ENCODE measurements at regions not wholly inside any gene's neighbourhood (a gene's known extent, or its start where the extent isn't known, plus 50 kb on each side); places are given as distances from the start of the nearest gene placed in this dataset.

- no peak overlapping the region for H3K9ac ChIP-seq
- H3K4me3 ChIP-seq (ENCODE audit: low read depth in 2 of 2, low read length in 1 of 2): no peak overlapping the region
- no peak overlapping the region for H3K27ac ChIP-seq (ENCODE audit: low read depth in 2 of 2, low read length in 1 of 2)
- no peaks in the 10 kb centered on the region for H3F3A ChIP-seq (replicated peaks; ENCODE audit: insufficient read depth)
- H3K36me3 ChIP-seq (replicated peaks in 1 of 2; ENCODE audit: control insufficient read depth in 1 of 2, insufficient read depth in 2 of 2, low read length in 1 of 2): no peaks in the 10 kb centered on the region
- 22% methylated on average over 3 of the region's 3 CpGs for WGBS (ENCODE audit: low lambda C conversion rate)
- H3K9me2 ChIP-seq: no peaks in the 10 kb centered on the region
- no peak overlapping the region for H3K4me2 ChIP-seq
- no peaks in the 10 kb centered on the region for H4K20me1 ChIP-seq (ENCODE audit: insufficient read depth)
- H3K27me3 ChIP-seq (ENCODE audit: insufficient read depth): no peaks in the 10 kb centered on the region
- CTCF ChIA-PET: no interaction called here
- no peak for DNase-seq
- no peaks in the 10 kb centered on the region for H3K79me2 ChIP-seq (ENCODE audit: insufficient read depth)
- H3K9me3 ChIP-seq: no peaks in the 10 kb centered on the region
- POLR2A ChIA-PET: no interaction called here
- H3K4me1 ChIP-seq (ENCODE audit: control insufficient read depth in 1 of 2, insufficient read depth in 2 of 2, low read depth in 1 of 2, low read length in 1 of 2): no peaks in the 10 kb centered on the region
- no peak for TF ChIP-seq EZH2phosphoT487 (IDR thresholded peaks at IDR 0.05; ENCODE audit: borderline replicate concordance, low read depth)
- no peak for TF ChIP-seq JUND (IDR thresholded peaks at IDR 0.05)
- no peak for TF ChIP-seq TCF12 (IDR thresholded peaks at IDR 0.05)
- TF ChIP-seq TEAD4 (IDR thresholded peaks at IDR 0.05; ENCODE audit: borderline replicate concordance, insufficient read depth): no peak
- no peak for TF ChIP-seq NFIC (IDR thresholded peaks at IDR 0.05; ENCODE audit: borderline replicate concordance)
- no peak for TF ChIP-seq RAD21 (IDR thresholded peaks at IDR 0.05; ENCODE audit: low read length)
- TF ChIP-seq PBX3 (IDR thresholded peaks at IDR 0.05): no peak
- TF ChIP-seq USF1 (IDR thresholded peaks at IDR 0.05; ENCODE audit: borderline replicate concordance, low read depth): no peak
- no peak for TF ChIP-seq CHD2 (IDR thresholded peaks at IDR 0.05; ENCODE audit: low read length, partially characterized antibody)
- no peak for TF ChIP-seq CTCF (IDR thresholded peaks at IDR 0.05)
- TF ChIP-seq MEF2A (IDR thresholded peaks at IDR 0.05; ENCODE audit: borderline replicate concordance, low read depth): no peak
- no peak overlapping the region for H2AFZ ChIP-seq (ENCODE audit: low read depth)
Observed at GRCh38 chr2:34402376-34402775, 803.3 kb upstream of the FAM98A start.

GRCh38 chr2:34401186-34401585, 802.1 kb upstream of the FAM98A start:
- Histone ChIP-seq H3K4me2 (no peak overlapping the region), H3K27ac (ENCODE audit: low read depth in 2 of 2, low read length in 1 of 2) (no peak overlapping the region), H3K4me3 (ENCODE audit: low read depth in 2 of 2, low read length in 1 of 2) (no peak overlapping the region), H3K79me2 (ENCODE audit: insufficient read depth) (no peaks in the 10 kb centered on the region), H3F3A (replicated peaks; ENCODE audit: insufficient read depth) (no peaks in the 10 kb centered on the region), H2AFZ (ENCODE audit: low read depth) (no peak overlapping the region), H3K9me3 (no peaks in the 10 kb centered on the region), H4K20me1 (ENCODE audit: insufficient read depth) (no peaks in the 10 kb centered on the region), H3K4me1 (ENCODE audit: control insufficient read depth in 1 of 2, insufficient read depth in 2 of 2, low read depth in 1 of 2, low read length in 1 of 2) (no peaks in the 10 kb centered on the region), H3K9me2 (no peaks in the 10 kb centered on the region), H3K27me3 (ENCODE audit: insufficient read depth) (no peaks in the 10 kb centered on the region), H3K9ac (no peak overlapping the region), H3K36me3 (replicated peaks in 1 of 2; ENCODE audit: control insufficient read depth in 1 of 2, insufficient read depth in 2 of 2, low read length in 1 of 2) (no peaks in the 10 kb centered on the region)
- TF ChIP-seq NFIC (IDR thresholded peaks at IDR 0.05; ENCODE audit: borderline replicate concordance): no peak
- TF ChIP-seq RFX5 (IDR thresholded peaks at IDR 0.05; ENCODE audit: low read length): no peak
- no peak for TF ChIP-seq EP300 (IDR thresholded peaks at IDR 0.05; ENCODE audit: borderline replicate concordance in 1 of 2, low read depth in 1 of 2, low read length in 1 of 2)
- TF ChIP-seq JUND (IDR thresholded peaks at IDR 0.05): no peak
- no peak for TF ChIP-seq NRF1 (IDR thresholded peaks at IDR 0.05; ENCODE audit: low read depth, low read length)
- no peak for TF ChIP-seq SIN3A (IDR thresholded peaks at IDR 0.05; ENCODE audit: borderline replicate concordance, low read depth, low read length)
- TF ChIP-seq POLR2AphosphoS5 (IDR thresholded peaks at IDR 0.05; ENCODE audit: low read depth, low read length): no peak
- no peak for TF ChIP-seq CTCF (IDR thresholded peaks at IDR 0.05)
- no peak for TF ChIP-seq RXRA (IDR thresholded peaks at IDR 0.05; ENCODE audit: borderline replicate concordance, low read depth)
- no peak for TF ChIP-seq RCOR1 (IDR thresholded peaks at IDR 0.05; ENCODE audit: low read length)
- no peak for TF ChIP-seq TCF12 (IDR thresholded peaks at IDR 0.05)
- no peak for TF ChIP-seq CHD2 (IDR thresholded peaks at IDR 0.05; ENCODE audit: low read length, partially characterized antibody)
- no peak for TF ChIP-seq PBX3 (IDR thresholded peaks at IDR 0.05)
- no peak for TF ChIP-seq ZBTB33 (IDR thresholded peaks at IDR 0.05; ENCODE audit: borderline replicate concordance, low read depth)
- TF ChIP-seq ELF1 (IDR thresholded peaks at IDR 0.05): no peak
- ChIA-PET CTCF (no interaction called here), POLR2A (no interaction called here)
- DNase-seq: no peak
- WGBS (ENCODE audit: low lambda C conversion rate): 6% methylated on average over 5 of the region's 5 CpGs

All from SK-N-SH (cell line).